ENCODE measurements at regions not wholly inside any gene's neighbourhood (a gene's known extent, or its start where the extent isn't known, plus 50 kb on each side); places are given as distances from the start of the nearest gene placed in this dataset.
"Not testable (repeated sequence)": the region's sequence is repeated elsewhere in the genome, so short reads cannot be mapped to it uniquely, and the experiment has no call there.

DNA sequence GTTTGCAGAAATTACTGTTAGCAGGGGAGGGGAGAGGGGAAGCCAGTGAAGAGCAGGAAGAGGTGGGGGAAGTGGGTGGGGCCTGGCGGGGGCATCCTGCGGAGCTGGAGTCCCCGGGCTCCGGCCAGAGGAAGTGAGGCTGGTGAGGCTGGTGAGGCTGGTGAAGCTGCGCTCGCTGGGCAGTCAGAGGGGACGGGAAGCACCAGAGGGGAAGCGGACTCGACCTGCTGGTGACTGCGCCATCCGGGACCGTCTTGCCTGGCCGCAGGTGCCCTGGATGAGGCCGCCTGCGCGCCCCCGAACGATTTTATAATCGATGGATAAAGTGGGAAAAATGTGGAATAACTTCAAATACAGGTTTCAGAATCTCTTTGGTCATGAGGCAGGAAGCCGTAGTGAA is 635.3 kb upstream of the MARCKS start:
- no peak for TF ChIP-seq CTCF (IDR thresholded peaks at IDR 0.05; ENCODE audit: insufficient read depth, low read length)
- TF ChIP-seq, protein P1, sequence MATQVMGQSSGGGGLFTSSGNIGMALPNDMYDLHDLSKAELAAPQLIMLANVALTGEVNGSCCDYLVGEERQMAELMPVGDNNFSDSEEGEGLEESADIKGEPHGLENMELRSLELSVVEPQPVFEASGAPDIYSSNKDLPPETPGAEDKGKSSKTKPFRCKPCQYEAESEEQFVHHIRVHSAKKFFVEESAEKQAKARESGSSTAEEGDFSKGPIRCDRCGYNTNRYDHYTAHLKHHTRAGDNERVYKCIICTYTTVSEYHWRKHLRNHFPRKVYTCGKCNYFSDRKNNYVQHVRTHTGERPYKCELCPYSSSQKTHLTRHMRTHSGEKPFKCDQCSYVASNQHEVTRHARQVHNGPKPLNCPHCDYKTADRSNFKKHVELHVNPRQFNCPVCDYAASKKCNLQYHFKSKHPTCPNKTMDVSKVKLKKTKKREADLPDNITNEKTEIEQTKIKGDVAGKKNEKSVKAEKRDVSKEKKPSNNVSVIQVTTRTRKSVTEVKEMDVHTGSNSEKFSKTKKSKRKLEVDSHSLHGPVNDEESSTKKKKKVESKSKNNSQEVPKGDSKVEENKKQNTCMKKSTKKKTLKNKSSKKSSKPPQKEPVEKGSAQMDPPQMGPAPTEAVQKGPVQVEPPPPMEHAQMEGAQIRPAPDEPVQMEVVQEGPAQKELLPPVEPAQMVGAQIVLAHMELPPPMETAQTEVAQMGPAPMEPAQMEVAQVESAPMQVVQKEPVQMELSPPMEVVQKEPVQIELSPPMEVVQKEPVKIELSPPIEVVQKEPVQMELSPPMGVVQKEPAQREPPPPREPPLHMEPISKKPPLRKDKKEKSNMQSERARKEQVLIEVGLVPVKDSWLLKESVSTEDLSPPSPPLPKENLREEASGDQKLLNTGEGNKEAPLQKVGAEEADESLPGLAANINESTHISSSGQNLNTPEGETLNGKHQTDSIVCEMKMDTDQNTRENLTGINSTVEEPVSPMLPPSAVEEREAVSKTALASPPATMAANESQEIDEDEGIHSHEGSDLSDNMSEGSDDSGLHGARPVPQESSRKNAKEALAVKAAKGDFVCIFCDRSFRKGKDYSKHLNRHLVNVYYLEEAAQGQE (IDR thresholded peaks at IDR 0.05; ENCODE audit: insufficient replicate concordance, low read depth): no peak
- DNase-seq (ENCODE audit: low read depth in 1 of 2, low spot score in 1 of 2): no peak
- Histone ChIP-seq H3K27ac (replicated peaks) (no peak overlapping the region), H3K27me3 (ENCODE audit: insufficient read depth, poor library complexity, severe bottlenecking) (no peaks in the 10 kb centered on the region), H3K4me3 (replicated peaks; ENCODE audit: insufficient read depth, low read length) (no peak overlapping the region)

DNA sequence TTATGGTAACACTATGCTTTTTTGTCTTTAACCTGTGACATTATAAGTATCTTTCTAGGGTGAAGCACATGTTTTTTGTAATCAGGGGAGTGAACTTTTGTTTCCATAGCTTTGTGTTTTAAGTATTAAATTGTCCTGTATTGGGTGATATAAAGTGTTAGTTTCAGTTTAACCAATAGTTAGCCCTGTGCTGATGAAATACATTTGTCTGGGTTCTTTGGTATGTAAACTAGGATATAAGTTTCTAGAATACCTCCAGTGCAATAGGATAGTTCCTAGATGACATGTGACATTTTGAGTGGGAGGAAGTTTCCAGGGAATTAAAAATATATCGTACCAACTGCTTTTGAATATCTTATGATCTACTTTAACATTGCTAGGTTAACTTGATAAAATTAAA is 611.0 kb upstream of the MARCKS start:
- Histone ChIP-seq H3K27ac (replicated peaks) (no peak overlapping the region), H3K4me3 (replicated peaks; ENCODE audit: insufficient read depth, low read length) (no peak overlapping the region), H3K27me3 (ENCODE audit: insufficient read depth, poor library complexity, severe bottlenecking) (no peaks in the 10 kb centered on the region)
- DNase-seq (ENCODE audit: low read depth in 1 of 2, low spot score in 1 of 2): no peak
- TF ChIP-seq, protein P1 (IDR thresholded peaks at IDR 0.05; ENCODE audit: insufficient replicate concordance, low read depth): no peak
- TF ChIP-seq POLR2AphosphoS5 (IDR thresholded peaks at IDR 0.05; ENCODE audit: low read depth): no peak
- TF ChIP-seq SPI1 (IDR thresholded peaks at IDR 0.05; ENCODE audit: borderline replicate concordance, low read depth): no peak
- no peak for TF ChIP-seq GABPA (IDR thresholded peaks at IDR 0.05; ENCODE audit: low read depth)
- TF ChIP-seq CTCF (IDR thresholded peaks at IDR 0.05; ENCODE audit: insufficient read depth, low read length): no peak

DNA sequence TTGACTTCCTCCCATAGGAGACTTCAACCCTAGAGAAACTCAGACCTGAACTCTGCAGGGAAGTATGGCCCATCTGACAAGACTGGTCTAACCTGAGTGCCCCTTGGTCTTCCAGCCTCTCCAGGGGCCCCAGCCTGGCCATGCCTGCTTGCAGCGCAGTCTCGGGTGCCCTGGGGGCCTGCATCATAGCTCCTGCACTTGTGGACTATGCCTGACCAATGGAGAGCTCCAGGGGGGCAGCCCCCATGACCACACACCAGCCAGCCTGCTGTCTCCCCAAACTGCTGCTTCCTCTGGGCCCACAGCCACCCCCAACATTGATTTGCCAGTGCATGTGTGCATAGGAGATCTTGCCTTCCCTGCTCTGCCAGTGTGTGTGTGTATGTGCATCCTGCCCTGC is 608.6 kb upstream of the MARCKS start:
- Histone ChIP-seq H3K4me3 (replicated peaks; ENCODE audit: insufficient read depth, low read length) (no peak overlapping the region), H3K27me3 (ENCODE audit: insufficient read depth, poor library complexity, severe bottlenecking) (no peaks in the 10 kb centered on the region), H3K27ac (replicated peaks) (no peak overlapping the region)
- DNase-seq (ENCODE audit: low read depth in 1 of 2, low spot score in 1 of 2): no peak
- TF ChIP-seq POLR2AphosphoS5 (IDR thresholded peaks at IDR 0.05; ENCODE audit: low read depth) (no peak), GABPA (IDR thresholded peaks at IDR 0.05; ENCODE audit: low read depth) (no peak), CTCF (IDR thresholded peaks at IDR 0.05; ENCODE audit: insufficient read depth, low read length) (no peak), SPI1 (IDR thresholded peaks at IDR 0.05; ENCODE audit: borderline replicate concordance, low read depth) (no peak)
- TF ChIP-seq, protein P1 (IDR thresholded peaks at IDR 0.05; ENCODE audit: insufficient replicate concordance, low read depth): no peak

- not testable (repeated sequence) for H3K27me3 ChIP-seq (ENCODE audit: insufficient read depth, poor library complexity, severe bottlenecking)
Measured at GRCh38 chr6:113254194-113254593, 603.0 kb upstream of the MARCKS start.

More at GRCh38 chr6:113254194-113254593, 603.0 kb upstream of the MARCKS start:
- H3K27ac ChIP-seq (replicated peaks); DNase-seq (ENCODE audit: low read depth in 1 of 2, low spot score in 1 of 2); H3K4me3 ChIP-seq (replicated peaks; ENCODE audit: insufficient read depth, low read length): not testable (repeated sequence)
